Testis (tissue), 2 donors: ENCODE measurements at regions not wholly inside any gene's neighbourhood (a gene's known extent, or its start where the extent isn't known, plus 50 kb on each side); places are given as distances from the start of the nearest gene placed in this dataset.

Experiments
- DNase-seq: peaks from one replicate; pipeline ENCODE4 v3.0.0-alpha.2; 2019
- H3K27ac ChIP-seq, 2 donors: fragments of 200-600 bp; sonication (generic); one replicate each; pipeline ENCODE4 v1.5.1; 2019
- H3K27me3 ChIP-seq: fragments of 200-600 bp; sonication (generic); one replicate; pipeline ENCODE4 v1.5.1; 2019
- H3K36me3 ChIP-seq: fragments of 200-600 bp; sonication (generic); one replicate; pipeline ENCODE4 v1.5.1; 2017; ENCODE audit warnings: low read depth; ENCODE audit errors: missing control alignments
- H3K4me1 ChIP-seq: fragments of 200-600 bp; sonication (generic); one replicate; pipeline ENCODE4 v1.5.1; 2019
- H3K4me3 ChIP-seq, 2 donors: fragments of 200-600 bp; sonication (generic); one replicate each; pipeline ENCODE4 v1.5.1; 2017 to 2019
- H3K9me3 ChIP-seq: fragments of 200-600 bp; sonication (generic); one replicate; pipeline ENCODE4 v1.5.1; 2017
- CTCF ChIP-seq, 3 experiments: fragments of 450-650 bp in 2 of 3; fragments of 200-600 bp in 1 of 3; sonication (generic) in 1 of 3; IDR thresholded peaks; one replicate each; pipeline ENCODE4 v1.5.1; 2016 to 2019; ENCODE audit warnings: antibody characterized with exemption in 3 of 3, mild to moderate bottlenecking in 2 of 3, moderate library complexity in 1 of 3
- POLR2A ChIP-seq: fragments of 450-650 bp; IDR thresholded peaks from one replicate; pipeline ENCODE4 v1.6.1; 2017; ENCODE audit warnings: antibody characterized with exemption, mild to moderate bottlenecking, moderate library complexity
- WGBS, 2 donors: methylation state at CpG; one replicate each; pipeline ENCODE4 v1.1.5; 2018; 5-methylcytosine and 5-hydroxymethylcytosine counted together
- intact Hi-C: fragments of 100-400 bp; cut with DNase I; formaldehyde crosslinking; loops from one replicate; pipeline ENCODE4 v1.15.1; 2023; ENCODE audit warnings: low total_unique reads

GRCh38 chr7:113175525-113176104, 57.3 kb upstream of the SMIM30 start:
- DNase-seq, result no peak
- intact Hi-C loops, result no loop called here
- no peaks in the 10 kb centered on the region for H3K4me1 ChIP-seq
- no peaks in the 10 kb centered on the region for H3K9me3 ChIP-seq
- H3K4me3 ChIP-seq, result no peak overlapping the region
- no peaks in the 10 kb centered on the region for H3K27me3 ChIP-seq
- H3K27ac ChIP-seq, result no peak overlapping the region
- TF ChIP-seq CTCF (IDR thresholded peaks at IDR 0.05) (no peak), POLR2A (no peak)
- WGBS, 2 donors, result 94 to 100% methylated on average over 1 of the region's 1 CpG
- H3K36me3 ChIP-seq, result no peaks in the 10 kb centered on the region

GRCh38 chr7:113172726-113173125, 54.4 kb upstream of the SMIM30 start:
- Histone ChIP-seq H3K27ac (no peak overlapping the region), H3K4me1 (no peaks in the 10 kb centered on the region), H3K9me3 (no peaks in the 10 kb centered on the region), H3K4me3 (no peak overlapping the region), H3K27me3 (no peaks in the 10 kb centered on the region), H3K36me3 (no peaks in the 10 kb centered on the region)
- intact Hi-C loops, result no loop called here
- no peak for TF ChIP-seq CTCF (IDR thresholded peaks at IDR 0.05)
- TF ChIP-seq POLR2A, result no peak
- 72 to 83% methylated on average over 11 of the region's 11 CpGs for WGBS, 2 donors
- DNase-seq, result no peak

- no peak overlapping the region for H3K27ac ChIP-seq
- no peak for TF ChIP-seq CTCF (IDR thresholded peaks at IDR 0.05)
- TF ChIP-seq POLR2A, result no peak
- H3K4me1 ChIP-seq, result no peaks in the 10 kb centered on the region
- no peaks in the 10 kb centered on the region for H3K9me3 ChIP-seq
- H3K36me3 ChIP-seq, result no peaks in the 10 kb centered on the region
- no peaks in the 10 kb centered on the region for H3K27me3 ChIP-seq
- 62 to 75% methylated on average over 3 of the region's 3 CpGs for WGBS, 2 donors
- no peak for DNase-seq
- no peak overlapping the region for H3K4me3 ChIP-seq
- intact Hi-C loops, result no loop called here
These were observed 52.2 kb upstream of the SMIM30 start for GRCh38 chr7:113170591-113170990.
